ENCODE measurements at regions not wholly inside any gene's neighbourhood (a gene's known extent, or its start where the extent isn't known, plus 50 kb on each side); places are given as distances from the start of the nearest gene placed in this dataset.

GRCh38 chr4:107255596-107255995 lies 219.5 kb upstream of the DKK2 start:
- TF ChIP-seq, protein P1, sequence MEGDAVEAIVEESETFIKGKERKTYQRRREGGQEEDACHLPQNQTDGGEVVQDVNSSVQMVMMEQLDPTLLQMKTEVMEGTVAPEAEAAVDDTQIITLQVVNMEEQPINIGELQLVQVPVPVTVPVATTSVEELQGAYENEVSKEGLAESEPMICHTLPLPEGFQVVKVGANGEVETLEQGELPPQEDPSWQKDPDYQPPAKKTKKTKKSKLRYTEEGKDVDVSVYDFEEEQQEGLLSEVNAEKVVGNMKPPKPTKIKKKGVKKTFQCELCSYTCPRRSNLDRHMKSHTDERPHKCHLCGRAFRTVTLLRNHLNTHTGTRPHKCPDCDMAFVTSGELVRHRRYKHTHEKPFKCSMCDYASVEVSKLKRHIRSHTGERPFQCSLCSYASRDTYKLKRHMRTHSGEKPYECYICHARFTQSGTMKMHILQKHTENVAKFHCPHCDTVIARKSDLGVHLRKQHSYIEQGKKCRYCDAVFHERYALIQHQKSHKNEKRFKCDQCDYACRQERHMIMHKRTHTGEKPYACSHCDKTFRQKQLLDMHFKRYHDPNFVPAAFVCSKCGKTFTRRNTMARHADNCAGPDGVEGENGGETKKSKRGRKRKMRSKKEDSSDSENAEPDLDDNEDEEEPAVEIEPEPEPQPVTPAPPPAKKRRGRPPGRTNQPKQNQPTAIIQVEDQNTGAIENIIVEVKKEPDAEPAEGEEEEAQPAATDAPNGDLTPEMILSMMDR (IDR thresholded peaks at IDR 0.05), result no peak
- Histone ChIP-seq H3K27ac (no peak overlapping the region), H3K27me3 (ENCODE audit: low read depth) (no peaks in the 10 kb centered on the region), H3K9me3 (no peaks in the 10 kb centered on the region), H3K4me1 (no peaks in the 10 kb centered on the region), H3K36me3 (no peaks in the 10 kb centered on the region), H3K4me3 (no peak overlapping the region)
- DNase-seq, result no peak
- intact Hi-C loops (cut with DNase I), result no loop called here
- ATAC-seq, result no peak

GRCh38 chr4:107255114-107255513 lies 219.0 kb upstream of the DKK2 start:
- no peaks in the 10 kb centered on the region for H3K27me3 ChIP-seq (ENCODE audit: low read depth)
- H3K27ac ChIP-seq, result no peak overlapping the region
- DNase-seq, result no peak
- no peak overlapping the region for H3K4me3 ChIP-seq
- no peaks in the 10 kb centered on the region for H3K4me1 ChIP-seq
- no peaks in the 10 kb centered on the region for H3K9me3 ChIP-seq
- TF ChIP-seq, protein P1 (IDR thresholded peaks at IDR 0.05), result no peak
- ATAC-seq, result no peak
- intact Hi-C loops (cut with DNase I), result no loop called here
- no peaks in the 10 kb centered on the region for H3K36me3 ChIP-seq

DNA sequence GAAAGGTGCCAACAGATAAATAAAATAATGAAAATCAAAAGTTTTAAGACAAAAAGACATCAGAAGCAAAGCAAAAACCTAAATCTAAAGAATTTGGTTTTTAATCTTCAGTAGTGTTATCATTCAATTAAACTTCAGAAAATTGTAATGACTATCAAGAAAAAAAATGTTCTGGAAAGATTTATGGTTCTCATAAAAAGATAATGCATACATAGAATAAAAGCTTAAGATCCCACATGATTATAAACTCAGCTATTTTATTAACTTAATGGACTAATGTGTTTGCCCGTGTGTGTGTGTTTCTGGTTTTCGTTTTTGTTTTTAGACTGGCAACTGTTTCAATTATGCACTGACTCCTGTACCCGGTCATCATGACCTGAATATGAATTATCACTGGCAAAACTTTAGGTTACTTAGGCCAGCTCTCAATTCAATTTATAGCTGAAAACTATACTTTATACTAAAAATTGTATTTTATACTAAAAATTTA lies 217.5 kb upstream of the DKK2 start:
- Histone ChIP-seq H3K4me1 (no peaks in the 10 kb centered on the region), H3K9me3 (no peaks in the 10 kb centered on the region), H3K27me3 (ENCODE audit: low read depth) (no peaks in the 10 kb centered on the region), H3K4me3 (no peak overlapping the region), H3K36me3 (no peaks in the 10 kb centered on the region), H3K27ac (no peak overlapping the region)
- ATAC-seq (no peak), DNase-seq (no peak)
- TF ChIP-seq, protein P1 (IDR thresholded peaks at IDR 0.05), result no peak
- intact Hi-C loops (cut with DNase I), result no loop called here

- no peaks in the 10 kb centered on the region for H3K27me3 ChIP-seq (ENCODE audit: low read depth)
- H3K9me3 ChIP-seq, result no peaks in the 10 kb centered on the region
- TF ChIP-seq, protein P1 (IDR thresholded peaks at IDR 0.05), result no peak
- ATAC-seq (no peak), DNase-seq (no peak)
- intact Hi-C loops (cut with DNase I), result no loop called here
- no peak overlapping the region for H3K4me3 ChIP-seq
- H3K27ac ChIP-seq, result no peak overlapping the region
- H3K36me3 ChIP-seq, result no peaks in the 10 kb centered on the region
- no peaks in the 10 kb centered on the region for H3K4me1 ChIP-seq
These were observed 217.0 kb upstream of the DKK2 start for GRCh38 chr4:107253090-107253489.

- Histone ChIP-seq H3K4me3 (no peak overlapping the region), H3K9me3 (no peaks in the 10 kb centered on the region), H3K27me3 (ENCODE audit: low read depth) (no peaks in the 10 kb centered on the region), H3K27ac (no peak overlapping the region), H3K4me1 (no peaks in the 10 kb centered on the region), H3K36me3 (no peaks in the 10 kb centered on the region)
- ATAC-seq, result no peak
- TF ChIP-seq, protein P1 (IDR thresholded peaks at IDR 0.05), result no peak
- DNase-seq, result no peak
- intact Hi-C loops (cut with DNase I), result no loop called here
These were observed 216.5 kb upstream of the DKK2 start for GRCh38 chr4:107252571-107252970.

DNA sequence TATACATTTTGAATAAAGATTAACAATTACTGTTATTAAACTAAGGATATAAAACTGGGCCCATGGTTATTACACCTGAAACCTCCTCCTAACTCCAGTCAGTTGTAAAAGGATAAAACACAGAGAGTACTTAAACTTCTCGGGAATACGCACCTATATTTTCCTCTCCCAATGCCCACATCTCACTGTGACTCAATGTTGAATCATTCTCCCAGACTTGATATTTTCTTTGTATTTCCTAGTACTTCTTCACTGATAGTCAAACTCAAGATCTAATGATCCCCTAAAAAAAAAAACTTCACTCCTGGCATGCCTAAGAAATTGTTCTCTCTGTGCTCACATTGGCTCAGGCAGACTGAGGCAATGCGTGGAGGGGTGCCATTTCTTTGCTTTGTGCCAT lies 212.5 kb upstream of the DKK2 start:
- H3K9me3 ChIP-seq, result no peaks in the 10 kb centered on the region
- ATAC-seq (no peak), DNase-seq (no peak)
- no peaks in the 10 kb centered on the region for H3K4me1 ChIP-seq
- H3K36me3 ChIP-seq, result no peaks in the 10 kb centered on the region
- intact Hi-C loops (cut with DNase I), result no loop called here
- no peak overlapping the region for H3K27ac ChIP-seq
- TF ChIP-seq, protein P1 (IDR thresholded peaks at IDR 0.05), result no peak
- H3K4me3 ChIP-seq, result no peak overlapping the region
- no peaks in the 10 kb centered on the region for H3K27me3 ChIP-seq (ENCODE audit: low read depth)

Measured in lower lobe of right lung (tissue), 2 donors.